GM18873 (cell line): ENCODE measurements at regions not wholly inside any gene's neighbourhood (a gene's known extent, or its start where the extent isn't known, plus 50 kb on each side); places are given as distances from the start of the nearest gene placed in this dataset.

ENCODE experiments used
- ATAC-seq: cut with Tn5 transposase; IDR thresholded peaks from one replicate; pipeline ENCODE4 v1.9.1; 2021; ENCODE audit warnings: mild to moderate bottlenecking, moderate library complexity, moderate number of reproducible peaks; ENCODE audit not compliant: unreplicated experiment, low FRiP score

GRCh38 chr12:45585522-45586230 is 143.8 kb upstream of the ARID2 start:
- no peak for ATAC-seq

DNA sequence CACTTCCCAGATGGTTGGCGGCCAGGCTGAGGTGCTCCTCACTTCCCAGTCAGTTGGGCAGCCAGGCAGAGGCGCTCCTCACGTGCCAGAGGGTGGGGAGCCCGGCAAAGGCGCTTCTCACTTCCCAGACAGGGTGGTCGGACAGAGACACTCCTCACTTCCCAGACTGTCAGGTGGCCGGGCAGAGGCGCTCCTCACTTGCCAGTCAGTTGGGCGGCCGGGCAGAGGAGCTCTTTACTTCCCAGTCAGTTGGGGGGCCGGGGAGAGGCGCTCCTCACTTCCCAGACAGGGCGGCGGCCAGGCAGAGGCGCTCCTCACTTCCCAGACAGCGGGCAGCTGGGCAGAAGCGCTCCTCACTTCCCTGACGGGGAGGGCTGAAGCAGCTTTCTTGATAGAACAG is 143.0 kb upstream of the ARID2 start:
- no peak for ATAC-seq

DNA sequence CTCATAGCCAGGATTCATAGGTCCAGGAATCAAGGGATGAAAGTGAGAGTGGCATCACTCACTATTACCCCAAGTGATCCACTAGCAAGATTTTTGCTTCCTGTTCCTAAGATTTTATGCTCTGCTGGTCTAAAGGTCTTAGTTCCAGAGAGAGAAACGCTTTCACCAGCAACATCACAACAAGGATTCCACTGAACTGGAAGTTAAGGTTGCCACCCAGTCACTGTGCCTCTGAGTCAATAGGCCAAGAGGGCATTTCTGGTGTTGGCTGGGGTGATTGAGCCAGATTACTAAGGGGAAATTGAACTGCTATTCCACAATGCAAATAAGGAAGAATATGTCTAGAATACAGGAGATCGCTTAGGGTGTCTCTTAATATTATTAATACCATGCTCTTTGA is 142.5 kb upstream of the ARID2 start:
- no peak for ATAC-seq

- no peak for ATAC-seq
Observed at GRCh38 chr12:45587877-45588533, 141.5 kb upstream of the ARID2 start.

GRCh38 chr12:45590646-45591045 is 138.9 kb upstream of the ARID2 start:
- ATAC-seq, result no peak

- no peak for ATAC-seq
Observed at GRCh38 chr12:45591635-45592034, 137.9 kb upstream of the ARID2 start.

GRCh38 chr12:45596366-45596765 is 133.1 kb upstream of the ARID2 start:
- ATAC-seq, result no peak

- no peak for ATAC-seq
Observed at GRCh38 chr12:45598336-45598735, 131.2 kb upstream of the ARID2 start.

DNA sequence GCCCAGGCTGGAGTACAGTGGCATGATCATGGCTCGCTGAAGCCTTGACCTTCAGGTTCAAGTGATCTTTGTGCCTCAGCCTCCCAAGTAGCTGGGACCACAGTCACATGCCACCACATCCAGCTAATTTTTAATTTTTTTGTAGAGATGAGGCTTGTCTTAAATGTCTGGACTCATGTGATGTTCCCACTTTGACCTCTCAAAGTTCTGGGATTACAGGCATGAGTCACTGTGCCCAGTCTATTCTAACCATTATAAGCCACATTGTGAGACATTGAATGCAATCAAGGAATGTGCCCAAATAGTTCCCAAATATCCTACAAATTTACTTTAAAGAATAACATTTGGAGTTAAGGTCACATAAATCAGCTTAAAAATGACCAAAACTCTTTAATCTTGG is 130.7 kb upstream of the ARID2 start:
- ATAC-seq, result no peak

DNA sequence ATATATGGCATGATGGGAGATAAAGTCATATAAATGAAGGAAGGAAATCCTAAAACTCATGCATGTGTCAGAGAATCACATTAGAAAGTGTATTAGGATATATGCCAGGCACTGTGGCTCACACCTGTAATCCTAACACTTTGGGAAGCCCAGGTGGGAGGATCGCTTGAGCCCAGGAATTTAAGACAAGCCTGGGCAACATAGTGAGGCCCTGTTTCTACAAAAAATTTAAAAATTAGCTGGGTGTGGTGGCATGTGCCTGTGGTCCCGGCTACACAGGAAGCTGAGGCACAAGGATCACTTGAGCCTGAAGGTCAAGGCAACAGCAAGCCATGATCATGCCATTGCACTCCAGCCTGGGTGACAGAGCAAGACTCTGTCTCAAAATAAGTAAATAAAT is 130.3 kb upstream of the ARID2 start:
- ATAC-seq, result no peak

GRCh38 chr12:45601390-45601789 is 128.1 kb upstream of the ARID2 start:
- no peak for ATAC-seq

- no peak for ATAC-seq
Observed at GRCh38 chr12:45601888-45602287, 127.6 kb upstream of the ARID2 start.

DNA sequence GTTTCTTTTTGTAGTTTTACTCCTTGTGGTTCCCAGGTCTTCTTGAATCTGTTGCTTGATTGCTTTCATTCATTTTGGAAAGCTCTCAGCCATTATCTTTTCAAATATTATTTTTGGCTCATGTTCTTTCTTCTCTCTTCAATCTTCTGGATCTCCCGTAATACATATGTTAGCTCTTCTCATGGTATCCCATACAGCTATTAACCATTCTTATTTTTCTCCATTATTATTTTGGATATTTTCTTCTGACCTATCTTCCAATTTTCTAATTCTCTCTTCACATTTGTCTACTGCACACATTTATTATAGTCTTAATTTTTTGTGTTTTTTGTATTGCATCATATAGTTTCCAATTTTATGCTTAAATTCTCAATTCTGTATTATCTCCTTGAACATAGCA is 123.9 kb upstream of the ARID2 start:
- no peak for ATAC-seq

- no peak for ATAC-seq
Observed at GRCh38 chr12:45611061-45611460, 118.4 kb upstream of the ARID2 start.

- ATAC-seq, result no peak
Observed at GRCh38 chr12:45611495-45611894, 118.0 kb upstream of the ARID2 start.

DNA sequence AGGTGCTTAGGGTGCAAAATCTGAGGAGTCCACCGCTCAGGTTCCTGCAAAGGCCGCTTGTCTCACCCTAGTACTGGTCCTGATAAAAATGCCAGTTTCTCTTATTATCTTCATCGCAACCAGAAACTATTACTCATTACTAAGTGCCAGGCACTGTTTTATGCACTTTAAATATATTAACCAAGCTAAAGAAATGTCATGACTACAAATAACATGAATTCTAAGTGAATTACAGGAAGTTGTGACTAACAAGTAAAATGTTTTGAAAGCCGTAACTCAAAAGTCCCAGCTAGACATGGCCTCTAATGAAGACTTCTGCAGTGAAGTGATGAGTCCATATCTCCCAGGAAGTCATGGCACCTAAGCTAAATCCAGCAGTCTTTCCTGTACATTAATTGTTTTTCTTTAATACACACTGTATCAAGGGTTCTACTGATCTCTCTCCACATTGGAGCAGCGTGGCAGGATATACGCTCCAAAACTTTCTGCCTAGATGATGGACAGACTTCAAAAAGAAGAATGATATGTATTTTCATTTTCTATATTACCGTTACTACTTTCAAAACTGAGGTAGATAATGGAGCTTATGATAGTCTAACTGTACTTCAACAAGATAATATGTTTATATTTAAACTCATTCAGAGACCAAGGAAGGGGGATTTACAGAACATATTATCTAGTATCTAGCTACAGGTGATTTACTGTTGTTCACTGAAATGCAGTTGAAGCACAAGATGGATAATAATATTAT is 117.3 kb upstream of the ARID2 start:
- ATAC-seq, result peak; percentile 66

DNA sequence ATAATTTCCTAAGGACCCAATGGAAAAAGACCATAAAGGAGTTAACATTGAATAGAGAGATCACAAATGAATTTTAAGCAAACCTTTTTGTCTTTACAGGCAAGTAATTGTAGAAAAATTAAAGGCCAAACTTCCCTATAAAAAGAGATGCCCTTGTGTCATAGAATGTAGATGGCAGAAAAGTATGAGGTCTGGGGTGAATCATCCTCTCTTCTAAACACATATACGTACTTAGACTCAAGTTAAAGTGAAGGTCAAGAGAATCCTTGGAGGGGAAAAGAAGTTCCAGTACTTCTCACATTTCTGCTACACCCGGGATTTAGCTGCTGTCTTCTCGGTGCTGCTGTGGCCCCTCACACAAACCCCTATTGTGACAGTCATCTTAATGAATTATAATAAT is 116.2 kb upstream of the ARID2 start:
- ATAC-seq, result no peak

DNA sequence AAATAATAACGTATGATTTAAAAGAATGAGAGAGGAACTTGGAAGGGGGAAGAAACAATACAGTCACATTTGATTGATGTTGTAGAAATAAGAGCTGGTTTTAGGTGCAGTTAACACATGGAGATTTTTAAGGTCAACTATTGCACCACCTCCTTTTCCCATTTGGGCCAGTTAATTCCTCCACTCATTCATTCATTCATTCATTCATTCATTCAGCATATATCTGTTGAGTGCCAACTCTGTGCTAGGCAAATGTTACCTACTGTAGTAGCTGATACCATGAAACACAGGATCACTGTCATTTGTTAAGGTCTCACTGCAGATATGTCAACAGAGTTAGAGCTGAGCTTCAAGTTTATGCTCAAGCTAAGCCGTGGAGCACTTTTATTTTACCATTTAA is 115.7 kb upstream of the ARID2 start:
- no peak for ATAC-seq

DNA sequence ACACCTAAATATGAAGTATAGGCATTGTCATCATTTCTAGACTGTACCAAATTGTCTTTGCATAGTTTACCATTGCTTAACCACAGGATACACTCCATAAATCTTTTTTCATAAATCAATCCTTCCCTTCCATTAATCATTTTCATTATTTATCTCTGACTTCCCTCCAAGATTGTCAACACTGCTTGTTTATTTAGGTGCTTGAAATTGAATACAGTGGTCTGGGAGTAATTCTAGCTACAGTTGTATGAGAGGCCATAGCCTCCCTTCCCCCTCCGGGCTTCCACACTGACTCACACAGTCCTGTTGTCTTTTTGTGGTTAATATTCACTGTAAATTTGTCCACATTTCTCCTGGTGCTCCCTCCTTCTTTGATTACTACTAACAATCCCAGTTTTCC is 114.2 kb upstream of the ARID2 start:
- ATAC-seq, result no peak

DNA sequence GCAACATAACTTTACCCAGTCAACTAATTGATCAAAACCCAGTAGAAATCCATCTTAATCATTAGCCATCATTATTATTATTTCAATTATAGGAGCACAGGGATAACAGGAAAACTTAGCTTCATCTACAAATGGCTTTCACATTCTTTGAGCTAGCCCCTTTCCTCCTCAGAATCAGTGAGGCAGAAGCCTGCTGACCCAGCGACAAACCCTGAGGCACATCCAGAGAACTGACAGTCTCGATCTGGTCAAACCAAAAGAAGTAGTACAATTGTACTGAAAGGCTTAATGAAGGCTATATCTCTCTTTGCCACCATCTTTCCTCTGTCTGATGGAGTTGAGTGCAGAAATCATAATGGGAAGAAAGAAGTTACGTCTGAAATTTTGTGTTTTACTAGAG is 109.8 kb upstream of the ARID2 start:
- ATAC-seq, result no peak

DNA sequence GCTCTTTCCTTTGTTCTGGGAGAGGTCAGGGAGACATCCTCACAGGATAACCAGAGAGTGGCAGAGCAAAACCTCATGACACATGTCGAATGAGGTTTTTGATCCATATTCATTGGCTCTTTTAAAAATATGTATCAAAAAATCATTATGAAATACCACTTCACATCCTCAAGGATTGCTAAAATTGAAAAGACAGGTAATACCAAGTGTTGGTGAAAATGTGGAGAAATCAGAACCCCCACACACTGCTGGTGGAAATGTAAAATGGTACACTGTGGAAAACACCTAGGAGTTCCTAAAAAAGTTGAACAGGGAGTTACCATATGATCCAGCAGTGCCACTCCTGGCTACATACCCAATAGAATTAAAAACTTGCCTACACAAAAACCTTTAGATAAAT is 107.8 kb upstream of the ARID2 start:
- ATAC-seq, result no peak
